ENCODE measurements at regions not wholly inside any gene's neighbourhood (a gene's known extent, or its start where the extent isn't known, plus 50 kb on each side); places are given as distances from the start of the nearest gene placed in this dataset.

- no peak for DNase-seq (ENCODE audit: low read depth in 2 of 2)
Observed at GRCh38 chr2:126482582-126483464, 173.1 kb upstream of the GYPC start.

GRCh38 chr2:126494593-126494992, 161.4 kb upstream of the GYPC start:
- no peak for DNase-seq (ENCODE audit: low read depth in 2 of 2)

- no peak for DNase-seq (ENCODE audit: low read depth in 2 of 2)
Observed at GRCh38 chr2:126495189-126495588, 160.8 kb upstream of the GYPC start.

DNA sequence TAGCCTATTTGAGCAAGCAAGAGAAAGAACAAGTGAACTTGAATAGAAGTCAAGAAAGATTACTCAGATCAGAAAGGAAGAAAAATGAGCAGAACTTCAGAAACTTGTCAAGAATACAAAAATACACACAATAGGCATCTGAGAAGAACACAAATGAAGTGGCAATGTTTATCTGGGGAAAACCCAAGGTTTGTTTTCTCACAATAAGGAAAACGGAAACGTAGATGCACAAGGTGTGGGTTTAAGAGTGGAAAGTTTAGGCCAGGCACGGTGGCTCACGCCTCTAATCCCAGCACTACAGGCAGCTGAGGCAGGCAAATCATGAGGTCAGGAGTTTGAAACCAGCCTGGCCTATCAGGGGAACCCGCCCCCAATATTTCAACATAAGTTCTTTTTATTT, 159.5 kb upstream of the GYPC start:
- no peak for DNase-seq (ENCODE audit: low read depth in 2 of 2)

DNA sequence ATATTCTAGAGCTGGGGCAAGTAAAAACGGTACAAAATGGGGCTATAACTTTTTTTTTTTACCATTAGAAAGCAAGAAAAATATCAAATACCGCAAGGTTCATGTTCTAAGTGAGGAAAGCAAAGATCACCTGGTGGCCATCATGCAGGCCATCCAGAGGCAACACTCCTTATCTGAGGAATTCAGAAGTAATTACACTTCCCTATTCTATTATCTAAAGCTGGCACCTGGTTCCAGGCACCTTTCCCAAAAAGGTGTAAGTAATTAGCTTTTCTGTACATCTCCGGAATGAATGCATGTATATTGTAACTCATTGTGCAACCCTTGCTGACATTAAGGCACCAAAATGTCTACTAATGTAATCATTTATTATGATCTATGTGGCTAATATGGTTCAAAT, 152.5 kb upstream of the GYPC start:
- no peak for DNase-seq (ENCODE audit: low read depth in 2 of 2)

DNA sequence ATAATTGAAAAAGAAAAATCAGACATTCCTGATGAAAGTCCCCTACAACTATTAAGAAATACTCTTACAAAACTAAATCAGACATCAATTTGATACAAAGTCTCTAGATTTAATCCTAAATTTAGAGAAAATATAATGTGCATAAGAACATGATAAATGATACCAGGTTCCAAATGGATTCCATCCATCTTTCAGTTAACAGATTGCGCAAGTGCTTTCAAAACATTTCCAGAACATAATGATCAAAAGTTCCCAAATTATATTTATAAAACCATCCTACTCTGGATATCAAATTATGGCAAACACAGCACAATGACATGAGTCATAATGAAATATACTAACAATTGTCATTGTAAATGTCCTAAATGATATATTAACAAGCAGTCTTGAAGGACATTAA, 151.0 kb upstream of the GYPC start:
- DNase-seq (ENCODE audit: low read depth in 2 of 2): no peak

DNA sequence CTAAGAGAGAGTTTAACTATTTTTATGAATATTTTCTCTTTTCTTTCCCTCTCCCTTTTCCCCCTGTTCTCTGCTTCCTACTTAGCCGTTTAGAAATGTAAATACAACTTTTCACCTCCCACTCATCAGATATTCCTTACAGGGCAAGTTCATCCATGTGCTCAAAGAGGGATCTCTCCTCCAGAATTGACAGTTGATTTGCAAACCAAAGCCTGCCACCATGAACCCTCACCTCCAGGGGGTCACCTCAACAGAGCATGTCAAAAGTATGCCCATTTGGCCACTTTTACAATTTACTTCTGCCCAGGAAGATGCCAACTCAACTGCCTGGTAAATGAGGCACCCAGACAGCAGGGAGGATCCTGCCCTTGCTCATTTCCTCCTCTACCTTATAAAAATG, 149.2 kb upstream of the GYPC start:
- DNase-seq (ENCODE audit: low read depth in 2 of 2): no peak

GRCh38 chr2:126507425-126507911, 148.5 kb upstream of the GYPC start:
- DNase-seq (ENCODE audit: low read depth in 2 of 2): no peak

GRCh38 chr2:126510356-126510755, 145.6 kb upstream of the GYPC start:
- no peak for DNase-seq (ENCODE audit: low read depth in 2 of 2)

DNA sequence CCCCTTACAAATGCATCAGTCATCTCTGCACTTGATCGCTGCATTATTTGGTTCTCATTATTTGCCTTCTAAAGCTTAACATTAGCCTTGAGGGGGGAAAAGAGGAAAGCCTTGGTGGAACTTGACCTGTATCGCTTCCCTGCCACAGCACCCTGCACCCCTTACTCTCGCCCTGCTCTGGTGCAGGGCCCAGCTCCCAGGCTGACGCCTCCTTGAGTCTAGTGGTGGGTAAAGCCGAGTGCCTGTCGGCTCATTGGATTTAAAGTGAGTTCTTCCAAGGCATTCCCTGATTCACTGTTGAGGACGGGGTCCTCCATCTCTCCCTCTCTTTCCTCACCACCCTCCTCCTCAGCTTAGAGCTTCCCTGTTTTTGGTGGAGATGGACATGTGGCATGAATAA, 145.0 kb upstream of the GYPC start:
- DNase-seq (ENCODE audit: low read depth in 2 of 2): no peak

GRCh38 chr2:126512026-126512425, 143.9 kb upstream of the GYPC start:
- DNase-seq (ENCODE audit: low read depth in 2 of 2): no peak

DNA sequence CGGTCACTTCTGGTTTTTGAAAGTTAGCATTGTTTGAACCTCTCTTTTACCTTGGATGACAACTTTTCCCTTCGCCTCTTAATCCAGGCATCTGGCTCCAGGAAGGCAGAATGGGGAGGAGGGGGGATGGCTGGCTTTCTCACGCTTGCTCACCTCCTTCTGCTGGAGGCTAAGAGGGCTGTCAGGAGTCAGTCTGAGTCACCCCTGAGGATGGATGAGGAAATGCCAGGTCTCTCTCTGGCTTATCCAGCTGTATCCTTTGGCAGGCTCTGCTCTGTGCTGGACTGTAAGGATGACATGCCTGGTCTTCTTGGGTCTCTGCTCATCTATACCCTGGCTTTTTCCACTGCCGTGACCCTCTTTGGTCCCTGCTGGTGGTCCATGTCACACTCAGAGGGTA, 142.9 kb upstream of the GYPC start:
- no peak for DNase-seq (ENCODE audit: low read depth in 2 of 2)

- DNase-seq (ENCODE audit: low read depth in 2 of 2): no peak
Observed at GRCh38 chr2:126515471-126515870, 140.5 kb upstream of the GYPC start.

DNA sequence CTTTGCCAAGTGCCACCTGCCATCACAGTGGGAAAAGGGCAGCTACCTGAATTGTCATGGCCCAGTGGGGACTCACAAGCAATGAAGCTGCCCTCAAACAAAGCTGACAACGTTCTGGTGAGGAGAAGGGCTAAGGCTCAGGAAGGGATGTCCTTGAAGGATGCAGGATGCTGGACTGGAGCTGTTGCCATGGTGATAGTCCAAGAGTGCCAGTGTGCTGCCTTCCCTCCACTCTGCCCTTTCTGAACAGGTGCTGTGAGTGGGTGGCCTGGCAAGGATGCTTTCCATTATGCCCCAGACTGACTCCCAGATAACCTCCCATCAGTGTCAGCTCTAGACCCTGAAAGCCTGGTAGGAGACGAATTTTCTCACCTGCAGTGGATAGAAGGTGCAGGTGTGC, 137.8 kb upstream of the GYPC start:
- no peak for DNase-seq (ENCODE audit: low read depth in 2 of 2)

- peak; percentile 37 to 44 for DNase-seq (ENCODE audit: low read depth in 2 of 2)
Observed at GRCh38 chr2:126527836-126528490, 128.0 kb upstream of the GYPC start.

- DNase-seq (ENCODE audit: low read depth in 2 of 2): no peak
Observed at GRCh38 chr2:126531029-126531428, 124.9 kb upstream of the GYPC start.

GRCh38 chr2:126534478-126534877, 121.5 kb upstream of the GYPC start:
- DNase-seq (ENCODE audit: low read depth in 2 of 2): no peak

DNA sequence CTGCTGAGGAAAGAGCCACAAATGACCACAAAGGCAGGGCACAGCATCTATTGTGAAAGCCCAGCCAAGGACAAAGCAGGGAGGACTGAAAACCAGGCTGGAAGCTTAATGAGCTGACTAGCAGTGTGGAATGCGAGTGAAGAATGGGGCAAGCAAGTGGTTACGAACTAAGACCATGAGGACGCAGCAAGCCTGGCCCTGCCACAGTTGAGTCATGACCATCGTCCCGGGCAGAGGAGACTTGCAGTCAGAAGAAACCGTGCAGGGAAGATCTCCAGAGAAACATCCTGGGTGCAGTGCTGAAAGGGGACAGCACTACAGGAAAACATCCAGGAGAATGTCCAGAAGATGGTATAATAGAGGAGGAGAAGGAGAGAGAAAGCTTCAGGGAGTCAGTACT, 120.5 kb upstream of the GYPC start:
- no peak for DNase-seq (ENCODE audit: low read depth in 2 of 2)

GRCh38 chr2:126536605-126537200, 119.3 kb upstream of the GYPC start:
- no peak for DNase-seq (ENCODE audit: low read depth in 2 of 2)

DNA sequence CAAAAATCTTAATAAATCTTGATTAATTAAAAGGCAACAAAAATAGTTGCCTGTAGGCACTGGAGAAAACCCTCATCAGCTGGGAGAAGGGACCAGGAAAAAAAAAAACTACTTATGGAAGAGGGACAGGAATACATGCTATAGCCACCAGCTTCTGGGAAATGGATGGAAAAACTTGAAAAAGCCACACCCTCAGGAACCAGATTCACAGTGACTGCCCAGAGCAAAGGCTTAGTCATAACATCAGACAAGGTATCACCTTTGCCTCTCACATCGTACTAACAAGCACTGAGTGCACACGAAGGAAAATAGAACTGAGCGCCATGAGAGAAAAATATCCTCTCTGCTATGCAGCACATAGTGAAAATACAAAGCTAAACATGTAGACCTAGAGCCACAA, 116.9 kb upstream of the GYPC start:
- DNase-seq (ENCODE audit: low read depth in 2 of 2): no peak

DNA sequence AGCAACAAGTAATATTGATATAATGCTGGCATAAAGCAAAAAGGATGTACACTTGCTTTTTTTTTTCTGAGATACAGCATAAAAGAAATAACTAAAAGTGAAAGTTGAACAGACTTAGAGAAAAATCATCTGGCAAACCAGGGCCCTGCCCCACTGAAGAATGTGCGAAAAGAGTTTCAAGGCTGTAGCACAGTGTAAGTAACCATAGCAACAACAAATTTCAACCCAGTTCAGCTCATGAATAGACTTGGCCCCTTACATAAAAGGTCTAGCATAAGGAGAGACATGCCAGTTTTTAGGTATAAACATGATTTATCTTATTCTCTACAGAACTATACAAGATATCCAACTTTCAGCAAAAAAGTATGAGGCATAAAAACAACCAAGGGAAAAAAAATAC, 113.7 kb upstream of the GYPC start:
- DNase-seq (ENCODE audit: low read depth in 2 of 2): no peak

- no peak for DNase-seq (ENCODE audit: low read depth in 2 of 2)
Observed at GRCh38 chr2:126543081-126543480, 112.9 kb upstream of the GYPC start.

DNA sequence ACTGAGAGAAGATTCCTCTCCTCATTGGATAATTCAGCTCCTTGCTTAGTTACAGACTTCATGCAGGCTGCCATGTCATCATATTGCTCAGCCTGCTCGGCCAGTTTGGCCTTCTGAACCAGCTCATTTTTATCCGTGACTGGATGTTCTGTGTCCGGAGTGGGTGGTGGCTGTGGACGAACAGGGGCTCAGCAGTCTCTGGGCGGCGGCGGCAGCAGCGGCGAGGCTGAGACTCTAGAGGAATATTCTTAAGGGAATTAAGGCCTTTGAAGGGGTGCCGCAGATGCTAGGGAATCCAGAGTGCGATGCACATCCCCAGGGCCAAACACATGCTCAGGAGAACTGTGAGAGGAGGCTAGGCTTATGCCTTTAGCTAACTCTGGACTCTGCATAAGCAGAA, 97.9 kb upstream of the GYPC start:
- no peak for DNase-seq (ENCODE audit: low read depth in 2 of 2)
